ENCODE measurements at regions not wholly inside any gene's neighbourhood (a gene's known extent, or its start where the extent isn't known, plus 50 kb on each side); places are given as distances from the start of the nearest gene placed in this dataset.

DNA sequence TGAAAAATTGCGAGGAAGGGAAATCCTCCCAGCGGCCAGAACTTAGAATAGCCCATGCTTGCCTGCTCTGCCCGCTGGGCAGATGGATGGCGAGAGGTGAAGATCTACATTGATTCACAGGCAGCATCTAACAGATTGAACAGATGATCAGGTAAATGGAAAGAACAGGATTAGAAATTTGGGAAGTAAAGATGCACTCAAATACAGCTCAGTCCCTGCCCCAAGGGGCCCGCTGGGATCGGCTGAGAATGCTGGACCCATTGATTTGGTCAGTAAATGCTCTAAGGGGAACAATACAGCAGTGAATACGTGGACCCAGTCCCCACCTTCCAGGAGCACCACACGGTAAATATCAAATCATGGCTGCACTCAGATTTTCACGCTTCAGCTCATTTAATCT is 248.2 kb downstream of the MATN1 start:
- H3K27ac Mint-ChIP-seq = no peak overlapping the region
- TF ChIP-seq, protein P1, sequence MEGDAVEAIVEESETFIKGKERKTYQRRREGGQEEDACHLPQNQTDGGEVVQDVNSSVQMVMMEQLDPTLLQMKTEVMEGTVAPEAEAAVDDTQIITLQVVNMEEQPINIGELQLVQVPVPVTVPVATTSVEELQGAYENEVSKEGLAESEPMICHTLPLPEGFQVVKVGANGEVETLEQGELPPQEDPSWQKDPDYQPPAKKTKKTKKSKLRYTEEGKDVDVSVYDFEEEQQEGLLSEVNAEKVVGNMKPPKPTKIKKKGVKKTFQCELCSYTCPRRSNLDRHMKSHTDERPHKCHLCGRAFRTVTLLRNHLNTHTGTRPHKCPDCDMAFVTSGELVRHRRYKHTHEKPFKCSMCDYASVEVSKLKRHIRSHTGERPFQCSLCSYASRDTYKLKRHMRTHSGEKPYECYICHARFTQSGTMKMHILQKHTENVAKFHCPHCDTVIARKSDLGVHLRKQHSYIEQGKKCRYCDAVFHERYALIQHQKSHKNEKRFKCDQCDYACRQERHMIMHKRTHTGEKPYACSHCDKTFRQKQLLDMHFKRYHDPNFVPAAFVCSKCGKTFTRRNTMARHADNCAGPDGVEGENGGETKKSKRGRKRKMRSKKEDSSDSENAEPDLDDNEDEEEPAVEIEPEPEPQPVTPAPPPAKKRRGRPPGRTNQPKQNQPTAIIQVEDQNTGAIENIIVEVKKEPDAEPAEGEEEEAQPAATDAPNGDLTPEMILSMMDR (IDR thresholded peaks at IDR 0.05; ENCODE audit: unreplicated experiment in 3 of 3) = no peak
- H3K27me3 Mint-ChIP-seq (ENCODE audit: low read depth) = peaks cover 47% of the 10 kb centered on the region
- peaks cover 7% of the 10 kb centered on the region for H3K9me3 Mint-ChIP-seq
- H3K4me1 Mint-ChIP-seq = no peaks in the 10 kb centered on the region
- H3K4me3 Mint-ChIP-seq = no peak overlapping the region
- H3K36me3 Mint-ChIP-seq (ENCODE audit: low read depth) = no peaks in the 10 kb centered on the region

GRCh38 chr1:30474818-30475200 is 248.6 kb downstream of the MATN1 start:
- Mint-ChIP-seq H3K4me3 (no peak overlapping the region), H3K9me3 (peaks cover 4% of the 10 kb centered on the region), H3K4me1 (no peaks in the 10 kb centered on the region), H3K27me3 (ENCODE audit: low read depth) (peaks cover 47% of the 10 kb centered on the region), H3K36me3 (ENCODE audit: low read depth) (no peaks in the 10 kb centered on the region), H3K27ac (no peak overlapping the region)
- TF ChIP-seq, protein P1 (IDR thresholded peaks at IDR 0.05; ENCODE audit: unreplicated experiment in 3 of 3) = no peak

DNA sequence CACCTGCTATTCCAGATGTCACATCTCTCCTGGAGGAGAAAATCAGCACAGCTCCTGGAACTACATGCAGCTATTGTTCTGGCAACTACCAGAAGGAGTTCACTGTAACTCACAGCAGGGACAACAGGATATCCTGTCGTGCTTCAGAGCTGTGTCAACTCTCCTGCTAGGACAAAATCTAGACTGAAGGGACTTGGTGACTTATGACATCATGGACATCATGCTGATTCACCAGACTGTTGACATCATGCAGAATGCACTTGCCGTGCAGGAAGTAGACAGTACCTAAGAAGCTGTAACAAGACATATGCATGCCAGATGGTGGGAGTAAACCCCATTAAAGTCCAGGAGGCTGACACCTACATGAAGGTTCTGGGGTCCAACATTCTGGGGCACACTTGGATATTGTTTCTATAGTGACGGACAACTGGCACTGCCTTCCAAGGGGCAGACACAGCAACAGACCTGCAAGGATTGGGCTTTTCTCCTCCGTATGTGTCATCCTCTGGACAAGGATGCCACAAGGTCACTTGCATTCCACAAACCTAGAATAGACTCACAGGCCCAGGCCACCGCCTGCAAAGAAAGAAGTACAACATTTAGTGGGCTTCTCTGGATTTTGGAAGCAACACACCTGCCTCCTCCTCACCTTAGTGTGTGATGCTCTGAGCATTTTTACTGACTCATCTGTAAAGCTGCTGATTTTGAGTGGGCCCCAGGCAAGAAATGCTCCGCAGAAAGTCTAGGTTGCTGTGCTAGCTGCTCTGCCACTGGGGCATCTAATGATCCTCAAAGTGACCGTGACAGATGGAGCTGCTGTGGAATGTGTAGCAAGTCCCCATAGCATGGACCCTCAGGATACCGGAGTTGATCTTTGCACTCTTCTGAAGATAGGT is 249.2 kb downstream of the MATN1 start:
- Mint-ChIP-seq H3K36me3 (ENCODE audit: low read depth) (no peaks in the 10 kb centered on the region), H3K4me1 (no peaks in the 10 kb centered on the region), H3K27ac (no peak overlapping the region), H3K9me3 (peaks cover 3% of the 10 kb centered on the region), H3K27me3 (ENCODE audit: low read depth) (peaks cover 47% of the 10 kb centered on the region), H3K4me3 (no peak overlapping the region)
- TF ChIP-seq, protein P1 (IDR thresholded peaks at IDR 0.05; ENCODE audit: unreplicated experiment in 3 of 3) = no peak

DNA sequence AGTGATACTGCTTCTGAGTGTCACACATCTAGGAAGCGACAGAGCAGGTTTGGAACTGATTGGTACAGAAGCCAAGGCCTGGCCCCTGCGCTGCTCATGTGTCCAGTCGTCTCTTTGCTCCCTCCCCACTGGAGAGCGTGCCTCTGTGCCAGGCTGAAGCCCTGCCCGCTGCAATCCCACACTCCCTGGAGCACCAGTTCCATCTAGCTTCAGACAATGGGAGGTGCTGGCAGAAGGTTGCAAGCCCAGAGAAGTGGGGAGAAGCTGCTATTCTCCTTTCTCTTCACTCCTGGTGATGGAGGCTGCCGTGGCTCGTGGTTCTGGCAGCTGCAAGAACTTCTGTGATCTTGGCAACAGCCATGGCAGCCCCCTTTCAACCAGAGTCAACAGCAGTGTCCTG is 250.9 kb downstream of the MATN1 start:
- TF ChIP-seq, protein P1 (IDR thresholded peaks at IDR 0.05; ENCODE audit: unreplicated experiment in 3 of 3) = no peak
- Mint-ChIP-seq H3K27ac (no peak overlapping the region), H3K4me3 (no peak overlapping the region), H3K4me1 (no peaks in the 10 kb centered on the region), H3K9me3 (peaks cover 3% of the 10 kb centered on the region), H3K36me3 (ENCODE audit: low read depth) (no peaks in the 10 kb centered on the region), H3K27me3 (ENCODE audit: low read depth) (peaks cover 54% of the 10 kb centered on the region)

- Mint-ChIP-seq H3K27me3 (ENCODE audit: low read depth) (peaks cover 55% of the 10 kb centered on the region), H3K27ac (no peak overlapping the region), H3K4me1 (no peaks in the 10 kb centered on the region), H3K36me3 (ENCODE audit: low read depth) (no peaks in the 10 kb centered on the region), H3K4me3 (no peak overlapping the region), H3K9me3 (no peaks in the 10 kb centered on the region)
- TF ChIP-seq, protein P1 (IDR thresholded peaks at IDR 0.05; ENCODE audit: unreplicated experiment in 3 of 3) = no peak
Measured at GRCh38 chr1:30472009-30472408, 251.4 kb downstream of the MATN1 start.

DNA sequence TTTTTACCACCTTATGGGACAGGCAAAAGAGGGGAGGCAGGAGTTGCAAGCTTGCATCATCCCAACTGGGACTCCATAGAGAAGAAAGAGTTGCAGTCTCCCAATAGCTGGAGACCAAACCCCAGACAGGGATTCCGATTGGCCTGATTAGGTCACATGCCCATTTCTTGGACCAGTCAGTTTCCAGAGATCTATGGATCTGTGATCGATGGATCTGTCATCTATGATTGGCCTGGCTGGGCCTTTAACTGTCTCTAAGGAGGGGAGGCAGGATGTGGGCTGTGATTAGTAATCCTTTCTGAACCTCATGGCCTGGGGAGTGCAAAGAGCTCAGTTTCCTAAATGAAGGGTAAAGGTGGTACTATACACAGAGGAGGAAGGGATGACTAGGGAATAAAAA is 252.1 kb downstream of the MATN1 start:
- Mint-ChIP-seq H3K36me3 (ENCODE audit: low read depth) (no peaks in the 10 kb centered on the region), H3K4me3 (no peak overlapping the region), H3K27me3 (ENCODE audit: low read depth) (peaks cover 54% of the 10 kb centered on the region), H3K9me3 (no peaks in the 10 kb centered on the region), H3K4me1 (no peaks in the 10 kb centered on the region), H3K27ac (no peak overlapping the region)
- TF ChIP-seq, protein P1 (IDR thresholded peaks at IDR 0.05; ENCODE audit: unreplicated experiment in 3 of 3) = no peak
